ENCODE measurements at regions not wholly inside any gene's neighbourhood (a gene's known extent, or its start where the extent isn't known, plus 50 kb on each side); places are given as distances from the start of the nearest gene placed in this dataset.

DNA sequence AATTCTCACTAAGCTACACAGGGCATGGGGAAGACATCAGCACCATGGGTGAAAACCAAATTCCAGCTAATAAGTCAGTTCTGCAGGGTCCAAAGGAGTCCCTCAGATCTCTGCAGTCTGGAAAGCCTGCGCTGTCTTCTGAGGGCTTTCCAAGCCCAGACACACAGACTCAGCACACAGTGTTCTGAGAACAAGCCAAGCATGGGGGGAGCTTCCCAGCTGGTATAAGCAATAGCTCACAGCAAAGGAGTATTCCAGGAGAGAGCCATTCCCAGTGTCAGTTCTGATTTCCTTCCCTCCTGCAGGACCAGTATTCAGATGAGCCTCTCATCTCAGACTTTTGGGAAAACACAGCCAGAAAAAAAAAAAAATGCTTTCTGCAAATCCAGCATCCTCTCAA lies 370.8 kb downstream of the TNS1 start:
- TF ChIP-seq, protein P1, sequence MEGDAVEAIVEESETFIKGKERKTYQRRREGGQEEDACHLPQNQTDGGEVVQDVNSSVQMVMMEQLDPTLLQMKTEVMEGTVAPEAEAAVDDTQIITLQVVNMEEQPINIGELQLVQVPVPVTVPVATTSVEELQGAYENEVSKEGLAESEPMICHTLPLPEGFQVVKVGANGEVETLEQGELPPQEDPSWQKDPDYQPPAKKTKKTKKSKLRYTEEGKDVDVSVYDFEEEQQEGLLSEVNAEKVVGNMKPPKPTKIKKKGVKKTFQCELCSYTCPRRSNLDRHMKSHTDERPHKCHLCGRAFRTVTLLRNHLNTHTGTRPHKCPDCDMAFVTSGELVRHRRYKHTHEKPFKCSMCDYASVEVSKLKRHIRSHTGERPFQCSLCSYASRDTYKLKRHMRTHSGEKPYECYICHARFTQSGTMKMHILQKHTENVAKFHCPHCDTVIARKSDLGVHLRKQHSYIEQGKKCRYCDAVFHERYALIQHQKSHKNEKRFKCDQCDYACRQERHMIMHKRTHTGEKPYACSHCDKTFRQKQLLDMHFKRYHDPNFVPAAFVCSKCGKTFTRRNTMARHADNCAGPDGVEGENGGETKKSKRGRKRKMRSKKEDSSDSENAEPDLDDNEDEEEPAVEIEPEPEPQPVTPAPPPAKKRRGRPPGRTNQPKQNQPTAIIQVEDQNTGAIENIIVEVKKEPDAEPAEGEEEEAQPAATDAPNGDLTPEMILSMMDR (IDR thresholded peaks at IDR 0.05; ENCODE audit: poor library complexity), result no peak
- TF ChIP-seq EZH2phosphoT487 (IDR thresholded peaks at IDR 0.05; ENCODE audit: low read depth, severe bottlenecking, unreplicated experiment), result no peak
- TF ChIP-seq EZH2 (IDR thresholded peaks at IDR 0.05; ENCODE audit: borderline replicate concordance), result no peak
